ENCODE measurements at regions not wholly inside any gene's neighbourhood (a gene's known extent, or its start where the extent isn't known, plus 50 kb on each side); places are given as distances from the start of the nearest gene placed in this dataset.
A peak's percentile ranks its signal among the peaks of the same experiment; 100 is the strongest.
"Not testable (repeated sequence)": the region's sequence is repeated elsewhere in the genome, so short reads cannot be mapped to it uniquely, and the experiment has no call there.

DNA sequence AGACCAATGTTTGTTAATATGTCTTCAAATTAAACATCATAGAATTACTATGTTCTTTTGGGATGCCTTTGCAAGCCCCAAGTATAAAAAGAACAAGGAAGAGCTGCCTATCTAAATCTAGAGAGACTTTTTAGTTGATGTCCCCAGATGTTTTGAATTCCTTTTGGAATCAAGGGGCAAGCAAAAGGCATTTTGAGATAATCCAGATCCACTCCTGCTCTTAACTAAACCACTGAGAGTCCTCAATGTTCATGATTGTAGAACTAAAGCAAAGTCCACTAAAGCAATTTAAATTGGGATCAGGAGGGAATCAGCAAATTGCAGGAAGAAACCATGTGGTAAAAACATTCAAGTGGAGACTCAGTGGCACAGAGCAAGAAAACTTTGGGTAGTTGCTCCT lies 558.5 kb upstream of the VRK2 start:
- H3K27ac ChIP-seq = no peak overlapping the region
- no peak for ATAC-seq
- no peak overlapping the region for H3K4me3 ChIP-seq
- no peaks in the 10 kb centered on the region for H3K27me3 ChIP-seq
- no peaks in the 10 kb centered on the region for H3K4me1 ChIP-seq
- no peaks in the 10 kb centered on the region for H3K36me3 ChIP-seq
- TF ChIP-seq, protein P1, sequence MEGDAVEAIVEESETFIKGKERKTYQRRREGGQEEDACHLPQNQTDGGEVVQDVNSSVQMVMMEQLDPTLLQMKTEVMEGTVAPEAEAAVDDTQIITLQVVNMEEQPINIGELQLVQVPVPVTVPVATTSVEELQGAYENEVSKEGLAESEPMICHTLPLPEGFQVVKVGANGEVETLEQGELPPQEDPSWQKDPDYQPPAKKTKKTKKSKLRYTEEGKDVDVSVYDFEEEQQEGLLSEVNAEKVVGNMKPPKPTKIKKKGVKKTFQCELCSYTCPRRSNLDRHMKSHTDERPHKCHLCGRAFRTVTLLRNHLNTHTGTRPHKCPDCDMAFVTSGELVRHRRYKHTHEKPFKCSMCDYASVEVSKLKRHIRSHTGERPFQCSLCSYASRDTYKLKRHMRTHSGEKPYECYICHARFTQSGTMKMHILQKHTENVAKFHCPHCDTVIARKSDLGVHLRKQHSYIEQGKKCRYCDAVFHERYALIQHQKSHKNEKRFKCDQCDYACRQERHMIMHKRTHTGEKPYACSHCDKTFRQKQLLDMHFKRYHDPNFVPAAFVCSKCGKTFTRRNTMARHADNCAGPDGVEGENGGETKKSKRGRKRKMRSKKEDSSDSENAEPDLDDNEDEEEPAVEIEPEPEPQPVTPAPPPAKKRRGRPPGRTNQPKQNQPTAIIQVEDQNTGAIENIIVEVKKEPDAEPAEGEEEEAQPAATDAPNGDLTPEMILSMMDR (IDR thresholded peaks at IDR 0.05) = no peak
- TF ChIP-seq POLR2A (IDR thresholded peaks at IDR 0.05) = no peak
- no peak for DNase-seq
- intact Hi-C loops (cut with DNase I) = no loop called here
- H3K9me3 ChIP-seq = no peaks in the 10 kb centered on the region

DNA sequence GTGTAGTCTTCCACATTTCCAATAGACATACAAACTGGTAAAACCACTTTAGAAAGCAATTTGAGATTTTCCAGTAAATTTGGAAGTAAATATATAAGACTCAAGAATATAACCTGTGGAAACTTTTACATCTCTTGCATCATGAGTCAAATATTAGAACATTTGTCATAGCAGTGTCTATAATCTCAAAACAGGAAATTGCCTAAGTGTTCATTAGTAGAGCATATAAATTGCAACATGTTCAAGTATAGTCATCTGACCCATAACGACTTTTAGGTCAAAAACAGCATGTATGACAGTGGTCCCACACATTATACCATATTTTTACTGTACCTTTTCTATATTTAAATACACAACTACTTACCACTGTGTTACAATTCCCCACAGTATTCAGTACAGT lies 555.9 kb upstream of the VRK2 start:
- DNase-seq (no peak), ATAC-seq (no peak)
- no peaks in the 10 kb centered on the region for H3K36me3 ChIP-seq
- no peak overlapping the region for H3K4me3 ChIP-seq
- TF ChIP-seq, protein P1 (IDR thresholded peaks at IDR 0.05) = no peak
- no peak for TF ChIP-seq POLR2A (IDR thresholded peaks at IDR 0.05)
- no peaks in the 10 kb centered on the region for H3K4me1 ChIP-seq
- H3K27ac ChIP-seq = no peak overlapping the region
- no peaks in the 10 kb centered on the region for H3K9me3 ChIP-seq
- intact Hi-C loops (cut with DNase I) = no loop called here
- H3K27me3 ChIP-seq = no peaks in the 10 kb centered on the region
- WGBS (ENCODE audit: insufficient coverage, low coverage, low lambda C conversion rate, missing lambda C conversion rate) = 43% methylated on average over 1 of the region's 1 CpG

DNA sequence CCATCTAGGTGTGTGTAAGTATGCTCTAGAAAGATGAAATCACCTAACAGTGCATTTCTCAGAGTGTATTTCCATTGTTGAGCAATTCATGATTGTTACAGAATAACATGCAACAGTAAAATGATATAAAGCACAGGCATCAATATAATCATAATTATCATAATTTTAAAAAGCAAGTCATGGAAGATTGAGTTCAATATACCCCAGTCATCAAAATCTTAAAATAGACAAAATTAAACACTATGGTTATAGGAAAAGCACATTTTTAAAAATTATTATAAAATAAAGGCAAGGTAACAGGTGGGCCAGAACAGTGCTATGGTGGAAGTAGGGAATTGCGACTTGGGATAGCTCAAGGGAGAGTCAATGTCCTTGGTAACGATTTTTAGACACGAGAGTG lies 555.4 kb upstream of the VRK2 start:
- intact Hi-C loops (cut with DNase I) = no loop called here
- 74% methylated on average over 3 of the region's 3 CpGs for WGBS (ENCODE audit: insufficient coverage, low coverage, low lambda C conversion rate, missing lambda C conversion rate)

DNA sequence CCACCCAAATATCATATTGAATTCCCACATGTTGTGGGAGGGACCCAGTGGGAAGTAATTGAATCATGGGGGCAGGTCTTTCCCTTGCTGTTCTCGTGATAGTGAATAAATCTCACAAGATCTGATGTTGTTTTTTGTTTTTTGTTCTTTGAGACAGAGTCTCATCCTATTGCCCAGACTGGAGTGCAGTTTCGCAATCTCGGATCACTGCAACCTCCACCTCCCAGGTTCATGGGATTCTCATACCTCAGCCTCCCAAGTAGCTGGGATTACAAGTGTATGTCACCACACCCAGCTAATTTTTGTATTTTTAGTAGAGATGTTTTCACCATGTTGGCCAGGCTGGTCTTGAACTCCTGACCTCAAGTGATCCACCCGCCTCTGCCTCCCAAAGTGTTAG lies 552.6 kb upstream of the VRK2 start:
- WGBS (ENCODE audit: insufficient coverage, low coverage, low lambda C conversion rate, missing lambda C conversion rate) = 62% methylated on average over 4 of the region's 4 CpGs
- H3K4me1 ChIP-seq; intact Hi-C loops (cut with DNase I); H3K36me3 ChIP-seq; H3K4me3 ChIP-seq; H3K27ac ChIP-seq; ATAC-seq; H3K27me3 ChIP-seq; H3K9me3 ChIP-seq; DNase-seq: not testable (repeated sequence)

More for the DNA sequence above, 555.4 kb upstream of the VRK2 start:
- H3K36me3 ChIP-seq = no peaks in the 10 kb centered on the region
- DNase-seq = no peak
- no peaks in the 10 kb centered on the region for H3K27me3 ChIP-seq
- H3K9me3 ChIP-seq = no peaks in the 10 kb centered on the region
- TF ChIP-seq POLR2A (IDR thresholded peaks at IDR 0.05) = no peak
- TF ChIP-seq, protein P1 (IDR thresholded peaks at IDR 0.05) = no peak
- H3K4me3 ChIP-seq = no peak overlapping the region
- ATAC-seq = no peak
- H3K4me1 ChIP-seq = no peaks in the 10 kb centered on the region
- no peak overlapping the region for H3K27ac ChIP-seq

DNA sequence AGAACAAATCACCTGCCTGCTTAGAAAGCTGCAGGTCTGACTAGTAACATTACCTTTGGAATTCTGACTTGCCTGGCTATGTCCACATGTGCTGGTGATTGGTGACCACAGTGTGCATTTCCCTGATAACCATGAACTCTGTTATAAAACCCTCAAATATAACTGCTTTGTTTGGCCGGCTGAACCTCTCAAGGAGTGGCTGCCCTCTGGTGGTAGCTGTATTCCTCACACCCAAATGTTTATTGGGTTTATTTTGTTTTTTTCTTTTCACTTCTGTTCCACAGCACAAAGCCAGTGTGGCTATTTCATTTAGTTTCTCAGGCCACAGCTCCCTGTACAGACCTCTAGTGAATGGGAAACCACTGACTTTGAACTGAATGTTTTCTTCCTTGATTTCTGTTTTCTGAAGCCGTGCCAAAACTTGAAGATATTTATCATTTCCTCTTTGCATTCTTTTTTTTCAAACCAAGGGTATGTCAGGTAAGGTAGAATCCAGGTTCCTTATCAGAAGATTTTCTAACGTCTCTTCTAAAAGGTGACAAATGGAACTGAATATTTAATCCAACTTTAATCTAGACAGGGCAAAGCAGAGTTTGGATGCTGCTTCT lies 549.0 kb upstream of the VRK2 start:
- intact Hi-C loops (cut with DNase I) = no loop called here
- Histone ChIP-seq H3K36me3 (no peaks in the 10 kb centered on the region), H3K4me1 (no peaks in the 10 kb centered on the region), H3K4me3 (no peak overlapping the region), H3K27me3 (no peaks in the 10 kb centered on the region), H3K9me3 (no peaks in the 10 kb centered on the region), H3K27ac (no peak overlapping the region)
- WGBS (ENCODE audit: insufficient coverage, low coverage, low lambda C conversion rate, missing lambda C conversion rate) = 15% methylated on average over 3 of the region's 3 CpGs
- ATAC-seq (peak; percentile 86 to 93 (median 90)), DNase-seq (peak in 1 of 3 donors; percentile 50)
- TF ChIP-seq, protein P1 (IDR thresholded peaks at IDR 0.05) = peak; percentile 72 to 81 (median 80)
- TF ChIP-seq POLR2A (IDR thresholded peaks at IDR 0.05) = no peak
